Calu3 (cell line): ENCODE measurements at regions not wholly inside any gene's neighbourhood (a gene's known extent, or its start where the extent isn't known, plus 50 kb on each side); places are given as distances from the start of the nearest gene placed in this dataset.

Experiments
- BruUV-seq: library from RNA; stranded (reverse); fragments of 400-500 nt; replicated peaks from 2 replicates; lab custom pipeline; 2021; lab: Mats Ljungman, UMichigan
- CTCF ChIA-PET: fragments of 300-600 bp; sonication (Branson Sonifier 250); formaldehyde crosslinking; loops from one replicate; lab custom pipeline; 2022; ENCODE audit warnings: antibody characterized with exemption; lab: Charles Lee
- DNase-seq: peaks from one replicate; pipeline ENCODE4 v3.0.0; 2022
- H3K27ac Mint-ChIP-seq: one replicate; pipeline ENCODE4 v1.8.0; 2022; ENCODE audit warnings: mixed read lengths; ENCODE audit not compliant: unreplicated experiment
- H3K27me3 Mint-ChIP-seq: one replicate; pipeline ENCODE4 v1.8.0; 2022; ENCODE audit warnings: mixed read lengths; ENCODE audit not compliant: unreplicated experiment
- H3K36me3 Mint-ChIP-seq: one replicate; pipeline ENCODE4 v1.8.0; 2022; ENCODE audit warnings: mild to moderate bottlenecking, moderate library complexity, mixed read lengths; ENCODE audit not compliant: insufficient read depth, unreplicated experiment
- H3K4me1 Mint-ChIP-seq: one replicate; pipeline ENCODE4 v1.8.0; 2022; ENCODE audit warnings: mild to moderate bottlenecking, low read depth, mixed read lengths; ENCODE audit not compliant: unreplicated experiment
- H3K4me3 Mint-ChIP-seq: one replicate; pipeline ENCODE4 v1.8.0; 2022; ENCODE audit warnings: mild to moderate bottlenecking, low read depth, moderate library complexity, mixed read lengths; ENCODE audit not compliant: unreplicated experiment
- H3K9me3 Mint-ChIP-seq: one replicate; pipeline ENCODE4 v1.8.0; 2022; ENCODE audit warnings: low read depth, mixed read lengths; ENCODE audit not compliant: unreplicated experiment
- CTCF ChIP-seq: fragments of 200-600 bp; IDR thresholded peaks from one replicate; pipeline ENCODE4 v1.8.0; 2022; ENCODE audit warnings: antibody characterized with exemption; ENCODE audit not compliant: unreplicated experiment
- intact Hi-C: fragments of 100-400 bp; cut with micrococcal nuclease; formaldehyde crosslinking; loops from one replicate; pipeline ENCODE4 v1.10.0; 2022; ENCODE audit not compliant: unreplicated experiment

GRCh38 chr2:13725945-13726344 lies 906.6 kb upstream of the LRATD1 start:
- no peaks in the 10 kb centered on the region for H3K36me3 Mint-ChIP-seq
- H3K27me3 Mint-ChIP-seq = no peaks in the 10 kb centered on the region
- CTCF ChIA-PET = no interaction called here
- no peaks in the 10 kb centered on the region for H3K4me1 Mint-ChIP-seq
- H3K9me3 Mint-ChIP-seq = peaks cover 4% of the 10 kb centered on the region
- no peak for DNase-seq
- BruUV-seq = no TSS peak
- no peak overlapping the region for H3K4me3 Mint-ChIP-seq
- no peak for TF ChIP-seq CTCF
- no peak overlapping the region for H3K27ac Mint-ChIP-seq
- intact Hi-C loops = no loop called here

DNA sequence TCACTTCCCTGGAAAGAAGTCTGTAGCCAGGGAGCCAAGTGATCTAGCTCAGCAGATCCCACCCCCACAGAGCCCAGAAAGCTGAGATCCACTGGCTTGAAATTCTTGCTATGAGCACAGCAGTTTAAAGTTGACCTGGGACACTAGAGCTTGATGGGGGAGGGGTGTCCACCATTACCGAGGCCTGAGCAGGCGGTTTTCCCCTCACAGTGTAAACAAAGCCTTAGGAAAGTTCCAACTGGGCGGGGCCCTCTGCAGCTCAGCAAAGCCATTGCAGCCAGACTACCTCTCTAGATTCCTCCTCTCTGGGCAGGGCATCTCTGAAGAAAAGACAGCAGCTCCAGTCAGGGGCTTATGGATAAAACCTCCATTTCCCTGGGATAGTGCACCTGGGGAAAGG lies 887.2 kb upstream of the LRATD1 start:
- intact Hi-C loops = no loop called here
- DNase-seq = no peak
- H3K9me3 Mint-ChIP-seq = peaks cover 24% of the 10 kb centered on the region
- BruUV-seq = no TSS peak
- H3K27ac Mint-ChIP-seq = no peak overlapping the region
- H3K4me1 Mint-ChIP-seq = no peaks in the 10 kb centered on the region
- no peaks in the 10 kb centered on the region for H3K36me3 Mint-ChIP-seq
- TF ChIP-seq CTCF = no peak
- CTCF ChIA-PET = no interaction called here
- H3K27me3 Mint-ChIP-seq = no peaks in the 10 kb centered on the region
- H3K4me3 Mint-ChIP-seq = no peak overlapping the region

GRCh38 chr2:13751955-13752354 lies 880.6 kb upstream of the LRATD1 start:
- CTCF ChIA-PET = no interaction called here
- Mint-ChIP-seq H3K36me3 (no peaks in the 10 kb centered on the region), H3K9me3 (peaks cover 9% of the 10 kb centered on the region), H3K4me1 (no peaks in the 10 kb centered on the region), H3K4me3 (no peak overlapping the region), H3K27ac (no peak overlapping the region), H3K27me3 (no peaks in the 10 kb centered on the region)
- intact Hi-C loops = no loop called here
- TF ChIP-seq CTCF = no peak
- no peak for DNase-seq
- no TSS peak for BruUV-seq

DNA sequence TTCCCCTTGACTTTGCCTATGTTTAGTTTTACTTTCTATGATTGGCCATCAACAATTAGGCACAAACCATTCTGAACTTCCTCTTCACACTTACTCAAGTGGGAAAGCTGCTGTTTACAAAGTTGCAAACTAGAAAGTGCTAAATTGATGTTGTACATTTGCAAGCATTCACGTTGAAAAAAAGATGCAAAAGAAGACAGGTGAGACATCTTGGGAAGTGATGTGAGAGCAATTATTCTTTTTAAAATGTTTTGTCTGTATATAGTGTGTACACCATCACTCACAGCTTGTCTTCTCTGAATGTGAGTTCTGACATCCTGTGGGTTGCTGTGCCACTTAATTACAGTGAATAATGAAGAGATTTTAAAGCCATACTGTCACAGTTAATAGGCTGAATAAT lies 874.1 kb upstream of the LRATD1 start:
- H3K4me1 Mint-ChIP-seq = no peaks in the 10 kb centered on the region
- H3K9me3 Mint-ChIP-seq = no peaks in the 10 kb centered on the region
- TF ChIP-seq CTCF = no peak
- H3K4me3 Mint-ChIP-seq = no peak overlapping the region
- no TSS peak for BruUV-seq
- CTCF ChIA-PET = no interaction called here
- H3K27ac Mint-ChIP-seq = no peak overlapping the region
- intact Hi-C loops = no loop called here
- no peaks in the 10 kb centered on the region for H3K36me3 Mint-ChIP-seq
- no peaks in the 10 kb centered on the region for H3K27me3 Mint-ChIP-seq
- DNase-seq = no peak
